K562 (cell line): ENCODE measurements at regions not wholly inside any gene's neighbourhood (a gene's known extent, or its start where the extent isn't known, plus 50 kb on each side); places are given as distances from the start of the nearest gene placed in this dataset.

ENCODE experiments used
- ATAC-seq: fragments of 200-7000 bp; cut with Tn5 transposase; 3 replicates; pipeline ENCODE4 v1.9.1; 2020; ENCODE audit warnings: moderate library complexity
- BruUV-seq: library from RNA; stranded (reverse); fragments of 400-500 nt; replicated peaks from 2 replicates; lab custom pipeline; 2021; lab: Mats Ljungman, UMichigan
- CTCF ChIA-PET: fragments of 300-600 bp; formaldehyde crosslinking; extraction: SDS; loops from one replicate; lab custom pipeline; 2021; ENCODE audit warnings: low intra/inter-chr PET ratio; lab: Yijun Ruan, JAX
- POLR2A ChIA-PET: fragments of 300-600, 350-650 bp; sonication (Branson Sonifier 250); formaldehyde crosslinking; extraction: SDS; loops from one replicate; lab custom pipeline; 2021; ENCODE audit warnings: antibody characterized with exemption, inconsistent platforms; lab: Yijun Ruan, JAX
- DNase-seq, 4 experiments: peaks; one replicate each; pipeline versions ENCODE4 v3.0.0 to v3.0.0-alpha.2; 2011 to 2018; ENCODE audit warnings: low spot score in 3 of 4, mixed read lengths in 3 of 4; ENCODE audit errors: extremely low read depth in 1 of 4
- FAIRE-seq: peaks from 2 replicates; lab custom pipeline; 2011; peaks lifted over from hg19 to GRCh38; lab: Jason Lieb, UNC
- H2AFZ ChIP-seq: 2 replicates; pipeline ENCODE4 v1.6.0; 2011; ENCODE audit warnings: low read depth, low read length, control low read depth, inconsistent platforms
- H3K27ac ChIP-seq: fragments of 200-600 bp; 3 replicates; pipeline ENCODE4 v1.8.0; 2011; ENCODE audit warnings: low read depth, mild to moderate bottlenecking, control low read depth, inconsistent platforms, low read length, moderate library complexity, mixed read lengths; ENCODE audit errors: extremely low read depth
- H3K27me3 ChIP-seq, 2 experiments: fragments of 300-600 bp in 1 of 2; 2 replicates in 1 of 2; 3 replicates in 1 of 2; pipeline versions ENCODE4 v1.6.0 to v1.8.0; 2011; ENCODE audit warnings: inconsistent platforms in 2 of 2, low read length in 2 of 2, mild to moderate bottlenecking in 1 of 2, mixed read lengths in 1 of 2, moderate library complexity in 1 of 2; ENCODE audit not compliant: control insufficient read depth in 2 of 2, insufficient read depth in 2 of 2
- H3K36me3 ChIP-seq: fragments of 300-600 bp; 3 replicates; pipeline ENCODE4 v1.8.0; 2011; ENCODE audit warnings: mild to moderate bottlenecking, low read length, inconsistent platforms; ENCODE audit not compliant: control insufficient read depth, insufficient read depth
- H3K4me1 ChIP-seq, 2 experiments: fragments of 200-600 bp in 1 of 2; replicated peaks in 1 of 2; 2 replicates in 1 of 2; 3 replicates in 1 of 2; pipeline versions ENCODE4 v1.5.1 to v1.8.0; 2011; ENCODE audit warnings: inconsistent platforms in 2 of 2, low read length in 2 of 2, mild to moderate bottlenecking in 1 of 2, mixed read lengths in 1 of 2, moderate library complexity in 1 of 2; ENCODE audit not compliant: control insufficient read depth in 2 of 2, insufficient read depth in 2 of 2
- H3K4me2 ChIP-seq: 2 replicates; pipeline ENCODE4 v1.6.1; 2011; ENCODE audit warnings: low read length, control low read depth, inconsistent platforms, mixed read lengths; ENCODE audit not compliant: insufficient read depth
- H3K4me3 ChIP-seq: fragments of 200-600 bp; sonication (generic), shearing (Covaris generic); 2 replicates; pipeline ENCODE4 v1.5.1; 2016; ENCODE audit warnings: control low read depth, inconsistent platforms
- H3K79me2 ChIP-seq: fragments of 200-600 bp; 3 replicates; pipeline ENCODE4 v1.8.0; 2011; ENCODE audit warnings: low read length, inconsistent platforms; ENCODE audit not compliant: control insufficient read depth, insufficient read depth
- H3K9ac ChIP-seq, 2 experiments: 2 replicates each; pipeline versions ENCODE4 v1.6.0 to v1.6.1; 2011; ENCODE audit warnings: low read depth in 2 of 2, low read length in 2 of 2, control low read depth in 1 of 2, inconsistent platforms in 1 of 2, mild to moderate bottlenecking in 1 of 2, mixed read lengths in 1 of 2; ENCODE audit not compliant: insufficient read depth in 1 of 2
- H3K9me1 ChIP-seq: one replicate; pipeline ENCODE4 v1.6.0; 2011; ENCODE audit warnings: inconsistent platforms, mild to moderate bottlenecking, low read length, moderate library complexity; ENCODE audit not compliant: control insufficient read depth, insufficient read depth
- H3K9me3 ChIP-seq: replicated peaks from 2 replicates; pipeline ENCODE4 v1.5.1; 2011; ENCODE audit warnings: low read depth, low read length, inconsistent platforms; ENCODE audit not compliant: control insufficient read depth, insufficient read depth
- H4K20me1 ChIP-seq: replicated peaks from 2 replicates; pipeline ENCODE4 v1.6.1; 2011; ENCODE audit warnings: low read length, inconsistent platforms, mixed read lengths; ENCODE audit not compliant: control insufficient read depth, insufficient read depth
- CEBPG ChIP-seq, 3 experiments: fragments of 200-800 bp in 1 of 3; sonication (Bioruptor generic) in 1 of 3; sonication (generic) in 1 of 3; formaldehyde crosslinking in 1 of 3; IDR thresholded peaks in 2 of 3; conservative IDR thresholded peaks in 1 of 3; 2 replicates each; pipeline versions ENCODE4 v1.6.1 to v1.8.0; 2016 to 2022; ENCODE audit warnings: missing compliant biosample characterization in 2 of 3, missing genetic modification characterization in 2 of 3, mild to moderate bottlenecking in 1 of 3, missing genetic modification reagents in 1 of 3
- DDX20 ChIP-seq: fragments of 450-650 bp; IDR thresholded peaks from 2 replicates; pipeline ENCODE4 v1.6.1; 2016; ENCODE audit warnings: missing genetic modification characterization, low read depth, mild to moderate bottlenecking, missing compliant biosample characterization, moderate library complexity
- FOXA3 ChIP-seq, 2 experiments: fragments of 450-650 bp in 1 of 2; sonication (generic) in 1 of 2; formaldehyde crosslinking; IDR thresholded peaks in 1 of 2; conservative IDR thresholded peaks in 1 of 2; 2 replicates each; pipeline versions ENCODE4 v1.4.0 to v1.8.0; 2020 to 2022; ENCODE audit warnings: mild to moderate bottlenecking in 2 of 2, missing genetic modification reagents in 1 of 2
- HNRNPLL ChIP-seq: fragments of 200-400 bp; formaldehyde crosslinking; IDR thresholded peaks from 2 replicates; pipeline ENCODE4 v1.6.1; 2017; ENCODE audit warnings: low read length, low read depth, mild to moderate bottlenecking; ENCODE audit not compliant: poor library complexity, severe bottlenecking
- JUND ChIP-seq, 2 experiments: IDR thresholded peaks; 2 replicates in 1 of 2; 3 replicates in 1 of 2; pipeline ENCODE4 v1.6.1; 2011; ENCODE audit warnings: borderline replicate concordance in 2 of 2, low read depth in 2 of 2, low read length in 2 of 2, improper control_type of control experiment in 1 of 2, missing biosample characterization in 1 of 2, missing genetic modification characterization in 1 of 2, missing genetic modification reagents in 1 of 2
- MAFG ChIP-seq: fragments of 450-650 bp; conservative IDR thresholded peaks from 2 replicates; pipeline ENCODE4 v1.6.1; 2016; ENCODE audit warnings: missing genetic modification characterization, missing compliant biosample characterization
- MCM7 ChIP-seq, 2 experiments: fragments of 450-650 bp; IDR thresholded peaks; 2 replicates each; pipeline ENCODE4 v1.6.1; 2016 to 2018
- TAF7 ChIP-seq: fragments of 450-650 bp; IDR thresholded peaks from 2 replicates; pipeline ENCODE4 v1.6.1; 2016; ENCODE audit warnings: missing genetic modification characterization, missing compliant biosample characterization
- THRAP3 ChIP-seq: fragments of 450-650 bp; IDR thresholded peaks from 2 replicates; pipeline ENCODE4 v1.6.1; 2016; ENCODE audit warnings: mild to moderate bottlenecking, inconsistent platforms, borderline replicate concordance
- ZC3H8 ChIP-seq: fragments of 450-650 bp; IDR thresholded peaks from 2 replicates; pipeline ENCODE4 v1.6.1; 2017
- WGBS: fragments of 100-300 bp; shearing (Covaris generic); methylation state at CpG from one replicate; pipeline ENCODE4 v1.1.6; 2016; ENCODE audit warnings: low coverage, mixed read lengths; ENCODE audit not compliant: insufficient coverage; ENCODE audit errors: missing lambda C conversion rate; 5-methylcytosine and 5-hydroxymethylcytosine counted together
- in situ Hi-C: fragments of 300-500 bp; cut with MboI; formaldehyde crosslinking; loops from 4 replicates; pipeline ENCODE4 v1.15.0; 2018; ENCODE audit warnings: inconsistent platforms, mixed read lengths
- intact Hi-C: fragments of 100-400 bp; cut with micrococcal nuclease; formaldehyde crosslinking; loops from 2 replicates; pipeline ENCODE4 v1.14.2; 2022
- TF ChIP-seq, protein P1 (sequence below): IDR thresholded peaks from 2 replicates; pipeline ENCODE4 v1.6.1; 2011; ENCODE audit not compliant: insufficient read length; ENCODE audit errors: extremely low read depth
- TF ChIP-seq, protein P2 (sequence below), 2 experiments: fragments of 450-650 bp; formaldehyde crosslinking in 1 of 2; IDR thresholded peaks; 2 replicates each; pipeline versions ENCODE4 v1.4.0 to v1.6.1; 2014 to 2020; ENCODE audit warnings: mild to moderate bottlenecking in 2 of 2, borderline replicate concordance in 1 of 2, low read depth in 1 of 2

DNA sequence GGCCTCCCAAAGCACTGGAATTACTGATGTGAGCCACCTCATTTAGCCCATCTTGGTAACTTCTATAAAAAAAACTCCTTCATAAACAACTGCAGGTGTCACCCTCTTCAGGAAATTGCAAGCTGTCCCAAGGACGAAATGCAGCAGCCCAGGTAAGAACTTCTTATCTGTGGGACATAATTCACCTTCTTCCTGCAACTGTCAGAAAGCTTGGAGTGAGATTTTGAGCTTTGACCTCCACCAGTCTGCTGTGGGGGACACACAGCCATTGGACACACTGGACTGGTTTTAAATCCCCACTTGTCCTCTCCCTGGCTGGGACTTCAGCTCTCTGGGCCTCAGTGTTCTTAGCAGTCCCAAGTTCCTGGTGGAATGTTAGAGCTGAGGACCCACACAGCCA lies 368.5 kb downstream of the MN1 start:
- H3K4me2 ChIP-seq = no peak overlapping the region
- DNase-seq (no peak), FAIRE-seq (no peak), ATAC-seq (no peak)
- H3K9ac ChIP-seq = no peak overlapping the region
- no peaks in the 10 kb centered on the region for H4K20me1 ChIP-seq
- no peaks in the 10 kb centered on the region for H3K79me2 ChIP-seq
- no peaks in the 10 kb centered on the region for H3K9me3 ChIP-seq
- BruUV-seq = no TSS peak
- no peaks in the 10 kb centered on the region for H3K9me1 ChIP-seq
- POLR2A ChIA-PET = no interaction called here
- intact Hi-C loops = no loop called here
- peaks cover 0 to 11% of the 10 kb centered on the region in 2 experiments; a peak in 2 of 5 replicates for H3K27me3 ChIP-seq
- no peak overlapping the region for H2AFZ ChIP-seq
- H3K36me3 ChIP-seq = no peaks in the 10 kb centered on the region
- CTCF ChIA-PET = no interaction called here
- in situ Hi-C loops = no loop called here
- H3K27ac ChIP-seq = no peak overlapping the region
- WGBS = 0% methylated on average over 1 of the region's 1 CpG
- TF ChIP-seq HNRNPLL (no peak), DDX20 (tag) (no peak), FOXA3 (CRISPR knock-in tag; conservative IDR thresholded peaks at IDR 0.05 in 1 of 2, IDR thresholded peaks at IDR 0.05 in 1 of 2) (no peak), THRAP3 (no peak), MAFG (tag) (no peak), CEBPG (CRISPR knock-in tag; IDR thresholded peaks at IDR 0.05) (no peak), CEBPG (tag; conservative IDR thresholded peaks at IDR 0.05 in 1 of 2, IDR thresholded peaks at IDR 0.05 in 1 of 2) (no peak), TAF7 (tag) (no peak), ZC3H8 (no peak), MCM7 (IDR thresholded peaks at IDR 0.05) (no peak), JUND (IDR thresholded peaks at IDR 0.05; ENCODE audit: borderline replicate concordance, low read depth, low read length) (no peak), JUND (tag; IDR thresholded peaks at IDR 0.05; ENCODE audit: borderline replicate concordance, low read depth, low read length) (no peak)
- TF ChIP-seq, protein P1, sequence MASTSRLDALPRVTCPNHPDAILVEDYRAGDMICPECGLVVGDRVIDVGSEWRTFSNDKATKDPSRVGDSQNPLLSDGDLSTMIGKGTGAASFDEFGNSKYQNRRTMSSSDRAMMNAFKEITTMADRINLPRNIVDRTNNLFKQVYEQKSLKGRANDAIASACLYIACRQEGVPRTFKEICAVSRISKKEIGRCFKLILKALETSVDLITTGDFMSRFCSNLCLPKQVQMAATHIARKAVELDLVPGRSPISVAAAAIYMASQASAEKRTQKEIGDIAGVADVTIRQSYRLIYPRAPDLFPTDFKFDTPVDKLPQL = no peak
- TF ChIP-seq, protein P2, sequence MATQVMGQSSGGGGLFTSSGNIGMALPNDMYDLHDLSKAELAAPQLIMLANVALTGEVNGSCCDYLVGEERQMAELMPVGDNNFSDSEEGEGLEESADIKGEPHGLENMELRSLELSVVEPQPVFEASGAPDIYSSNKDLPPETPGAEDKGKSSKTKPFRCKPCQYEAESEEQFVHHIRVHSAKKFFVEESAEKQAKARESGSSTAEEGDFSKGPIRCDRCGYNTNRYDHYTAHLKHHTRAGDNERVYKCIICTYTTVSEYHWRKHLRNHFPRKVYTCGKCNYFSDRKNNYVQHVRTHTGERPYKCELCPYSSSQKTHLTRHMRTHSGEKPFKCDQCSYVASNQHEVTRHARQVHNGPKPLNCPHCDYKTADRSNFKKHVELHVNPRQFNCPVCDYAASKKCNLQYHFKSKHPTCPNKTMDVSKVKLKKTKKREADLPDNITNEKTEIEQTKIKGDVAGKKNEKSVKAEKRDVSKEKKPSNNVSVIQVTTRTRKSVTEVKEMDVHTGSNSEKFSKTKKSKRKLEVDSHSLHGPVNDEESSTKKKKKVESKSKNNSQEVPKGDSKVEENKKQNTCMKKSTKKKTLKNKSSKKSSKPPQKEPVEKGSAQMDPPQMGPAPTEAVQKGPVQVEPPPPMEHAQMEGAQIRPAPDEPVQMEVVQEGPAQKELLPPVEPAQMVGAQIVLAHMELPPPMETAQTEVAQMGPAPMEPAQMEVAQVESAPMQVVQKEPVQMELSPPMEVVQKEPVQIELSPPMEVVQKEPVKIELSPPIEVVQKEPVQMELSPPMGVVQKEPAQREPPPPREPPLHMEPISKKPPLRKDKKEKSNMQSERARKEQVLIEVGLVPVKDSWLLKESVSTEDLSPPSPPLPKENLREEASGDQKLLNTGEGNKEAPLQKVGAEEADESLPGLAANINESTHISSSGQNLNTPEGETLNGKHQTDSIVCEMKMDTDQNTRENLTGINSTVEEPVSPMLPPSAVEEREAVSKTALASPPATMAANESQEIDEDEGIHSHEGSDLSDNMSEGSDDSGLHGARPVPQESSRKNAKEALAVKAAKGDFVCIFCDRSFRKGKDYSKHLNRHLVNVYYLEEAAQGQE (IDR thresholded peaks at IDR 0.05; ENCODE audit: borderline replicate concordance) = no peak
- TF ChIP-seq, protein P2 (CRISPR knock-in tag; IDR thresholded peaks at IDR 0.05; ENCODE audit: low read depth) = no peak
- no peak overlapping the region for H3K4me3 ChIP-seq
- H3K4me1 ChIP-seq = no peaks in the 10 kb centered on the region; a peak in 1 of 5 replicates
